Mesendoderm (in vitro differentiated cells): ENCODE measurements at regions not wholly inside any gene's neighbourhood (a gene's known extent, or its start where the extent isn't known, plus 50 kb on each side); places are given as distances from the start of the nearest gene placed in this dataset.
A peak's percentile ranks its signal among the peaks of the same experiment; 100 is the strongest.

Experiments
- DNase-seq: peaks from one replicate; pipeline ENCODE4 v3.0.0; 2013
- H2AK5ac ChIP-seq: 2 replicates; pipeline ENCODE4 v1.6.1; 2013; ENCODE audit warnings: low read length, inconsistent platforms
- H2BK120ac ChIP-seq: 2 replicates; pipeline ENCODE4 v1.6.1; 2013; ENCODE audit warnings: low read depth, mild to moderate bottlenecking, low read length, moderate library complexity, mixed read lengths
- H2BK15ac ChIP-seq: replicated peaks from 2 replicates; pipeline ENCODE4 v1.6.1; 2013; ENCODE audit warnings: low read depth, mild to moderate bottlenecking, moderate library complexity
- H2BK5ac ChIP-seq: 2 replicates; pipeline ENCODE4 v1.6.1; 2013; ENCODE audit warnings: low read length, inconsistent platforms
- H3K18ac ChIP-seq: 2 replicates; pipeline ENCODE4 v1.6.1; 2013; ENCODE audit warnings: mild to moderate bottlenecking, low read length, mixed read lengths
- H3K23ac ChIP-seq: one replicate; pipeline ENCODE4 v1.6.1; 2013; ENCODE audit warnings: low read length
- H3K27ac ChIP-seq: 2 replicates; pipeline ENCODE4 v1.5.1; 2013; ENCODE audit warnings: low read depth, mild to moderate bottlenecking, inconsistent platforms, low read length, moderate library complexity
- H3K27me3 ChIP-seq: 2 replicates; pipeline ENCODE4 v1.6.1; 2013; ENCODE audit warnings: low read length, control low read depth, mild to moderate bottlenecking, inconsistent platforms; ENCODE audit not compliant: insufficient read depth, poor library complexity
- H3K36me3 ChIP-seq: 2 replicates; pipeline ENCODE4 v1.6.1; 2013; ENCODE audit warnings: low read length, inconsistent platforms; ENCODE audit not compliant: control insufficient read depth, insufficient read depth
- H3K4ac ChIP-seq: one replicate; pipeline ENCODE4 v1.6.1; 2013; ENCODE audit warnings: low read depth, mild to moderate bottlenecking, low read length, moderate library complexity
- H3K4me1 ChIP-seq: 2 replicates; pipeline ENCODE4 v1.6.1; 2013; ENCODE audit warnings: low read depth, low read length, inconsistent platforms; ENCODE audit not compliant: control insufficient read depth
- H3K4me2 ChIP-seq: 2 replicates; pipeline ENCODE4 v1.6.1; 2013; ENCODE audit warnings: low read length
- H3K4me3 ChIP-seq: 2 replicates; pipeline ENCODE4 v1.5.1; 2013; ENCODE audit warnings: mild to moderate bottlenecking, low read length
- H3K56ac ChIP-seq: one replicate; pipeline ENCODE4 v1.6.1; 2013; ENCODE audit warnings: low read length
- H3K79me1 ChIP-seq: 2 replicates; pipeline ENCODE4 v1.6.1; 2013; ENCODE audit warnings: low read length, inconsistent platforms
- H3K79me2 ChIP-seq: 2 replicates; pipeline ENCODE4 v1.6.1; 2013; ENCODE audit warnings: mild to moderate bottlenecking, low read length; ENCODE audit not compliant: control insufficient read depth, insufficient read depth
- H3K9ac ChIP-seq: 2 replicates; pipeline ENCODE4 v1.6.1; 2013; ENCODE audit warnings: low read length, inconsistent platforms
- H4K5ac ChIP-seq: one replicate; pipeline ENCODE4 v1.6.1; 2013; ENCODE audit warnings: low read length
- H4K8ac ChIP-seq: one replicate; pipeline ENCODE4 v1.6.1; 2013; ENCODE audit warnings: low read depth, mild to moderate bottlenecking, control low read depth, low read length, moderate library complexity
- WGBS: extraction: QIAGEN DNeasy Blood & Tissue Kit; methylation state at CpG from one replicate; pipeline ENCODE4 v1.1.7; 2013; ENCODE audit warnings: low lambda C conversion rate, missing lambda C conversion rate; ENCODE audit not compliant: insufficient coverage; ENCODE audit errors: extremely low coverage; 5-methylcytosine and 5-hydroxymethylcytosine counted together

GRCh38 chr6:44533421-44533820 is 145.9 kb downstream of the CDC5L start:
- Histone ChIP-seq H3K36me3 (no peaks in the 10 kb centered on the region), H2BK120ac (no peak overlapping the region), H3K4me3 (no peak overlapping the region), H3K4me2 (no peak overlapping the region), H2BK15ac (no peak overlapping the region), H4K5ac (no peak overlapping the region), H3K56ac (no peak overlapping the region), H3K27ac (no peak overlapping the region), H3K27me3 (no peaks in the 10 kb centered on the region), H3K79me1 (no peaks in the 10 kb centered on the region), H3K79me2 (no peaks in the 10 kb centered on the region), H2AK5ac (no peak overlapping the region), H3K4me1 (peaks cover 7% of the 10 kb centered on the region), H4K8ac (no peak overlapping the region), H2BK5ac (no peak overlapping the region), H3K23ac (no peak overlapping the region), H3K4ac (no peak overlapping the region), H3K18ac (no peak overlapping the region), H3K9ac (no peak overlapping the region)
- no CpG with 5 or more reads among the region's 2 CpGs for WGBS
- DNase-seq = no peak

GRCh38 chr6:44534291-44534690 is 146.8 kb downstream of the CDC5L start:
- DNase-seq = peak; percentile 42
- WGBS = no CpG with 5 or more reads among the region's 5 CpGs
- Histone ChIP-seq H3K4me2 (no peak overlapping the region), H3K23ac (no peak overlapping the region), H4K8ac (no peak overlapping the region), H3K4me3 (no peak overlapping the region), H3K36me3 (no peaks in the 10 kb centered on the region), H3K27me3 (no peaks in the 10 kb centered on the region), H3K56ac (no peak overlapping the region), H2BK15ac (no peak overlapping the region), H3K79me1 (no peaks in the 10 kb centered on the region), H3K9ac (no peak overlapping the region), H3K27ac (no peak overlapping the region), H3K79me2 (no peaks in the 10 kb centered on the region), H2BK120ac (no peak overlapping the region), H3K18ac (no peak overlapping the region), H3K4ac (no peak overlapping the region), H4K5ac (no peak overlapping the region), H2BK5ac (no peak overlapping the region), H3K4me1 (peaks cover 4% of the 10 kb centered on the region), H2AK5ac (peak overlapping the region; percentile 24)

DNA sequence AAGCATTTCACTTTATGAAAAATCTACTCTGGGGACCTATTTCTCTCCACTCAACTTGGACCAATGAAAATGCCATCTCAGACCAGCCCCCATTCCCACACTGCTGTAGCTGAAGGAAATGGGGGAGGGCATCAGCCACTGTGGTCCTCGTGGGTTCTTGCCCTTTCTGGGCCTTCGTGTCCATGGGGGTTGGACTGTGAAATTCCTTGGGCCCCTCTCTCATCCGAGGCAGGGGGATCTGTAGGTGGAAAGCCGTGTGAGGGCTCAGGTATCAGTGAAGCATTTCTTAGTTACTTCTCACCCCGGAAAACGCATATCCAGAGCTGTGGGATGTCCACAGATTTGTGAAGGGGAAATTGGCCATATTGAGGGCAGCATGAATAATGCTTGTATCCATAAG is 147.9 kb downstream of the CDC5L start:
- Histone ChIP-seq H2AK5ac (no peak overlapping the region), H2BK5ac (no peak overlapping the region)
- WGBS = no CpG with 5 or more reads among the region's 6 CpGs

GRCh38 chr6:44535967-44536366 is 148.5 kb downstream of the CDC5L start:
- no peaks in the 10 kb centered on the region for H3K79me2 ChIP-seq
- H3K18ac ChIP-seq = no peak overlapping the region
- H2BK15ac ChIP-seq = no peak overlapping the region
- no peak overlapping the region for H3K4me2 ChIP-seq
- no peak overlapping the region for H3K4ac ChIP-seq
- H2BK5ac ChIP-seq = no peak overlapping the region
- no CpG with 5 or more reads among the region's 4 CpGs for WGBS
- H4K8ac ChIP-seq = no peak overlapping the region
- no peak overlapping the region for H3K4me3 ChIP-seq
- H2BK120ac ChIP-seq = no peak overlapping the region
- H3K27ac ChIP-seq = no peak overlapping the region
- no peak overlapping the region for H3K9ac ChIP-seq
- no peaks in the 10 kb centered on the region for H3K79me1 ChIP-seq
- DNase-seq = no peak
- H3K23ac ChIP-seq = no peak overlapping the region
- peaks cover 4% of the 10 kb centered on the region for H3K4me1 ChIP-seq
- no peak overlapping the region for H2AK5ac ChIP-seq
- no peaks in the 10 kb centered on the region for H3K36me3 ChIP-seq
- no peak overlapping the region for H4K5ac ChIP-seq
- no peak overlapping the region for H3K56ac ChIP-seq
- no peaks in the 10 kb centered on the region for H3K27me3 ChIP-seq

More for the DNA sequence above, 147.9 kb downstream of the CDC5L start:
- Histone ChIP-seq H3K18ac (no peak overlapping the region), H3K4ac (no peak overlapping the region), H3K79me2 (no peaks in the 10 kb centered on the region), H4K8ac (no peak overlapping the region), H3K36me3 (no peaks in the 10 kb centered on the region), H3K56ac (no peak overlapping the region), H3K27ac (no peak overlapping the region), H3K4me1 (peaks cover 4% of the 10 kb centered on the region), H3K23ac (no peak overlapping the region), H3K4me3 (no peak overlapping the region), H4K5ac (no peak overlapping the region), H2BK15ac (no peak overlapping the region), H3K27me3 (no peaks in the 10 kb centered on the region), H2BK120ac (no peak overlapping the region), H3K4me2 (no peak overlapping the region), H3K9ac (no peak overlapping the region), H3K79me1 (no peaks in the 10 kb centered on the region)
- no peak for DNase-seq

GRCh38 chr6:44537306-44538049 is 150.0 kb downstream of the CDC5L start:
- Histone ChIP-seq H3K36me3 (no peaks in the 10 kb centered on the region), H2BK120ac (no peak overlapping the region), H3K9ac (no peak overlapping the region), H2AK5ac (no peak overlapping the region), H3K18ac (no peak overlapping the region), H4K8ac (no peak overlapping the region), H3K79me1 (no peaks in the 10 kb centered on the region), H3K4me1 (peaks cover 8% of the 10 kb centered on the region), H4K5ac (no peak overlapping the region), H3K27me3 (no peaks in the 10 kb centered on the region), H2BK15ac (no peak overlapping the region), H3K4ac (no peak overlapping the region), H3K27ac (no peak overlapping the region), H2BK5ac (no peak overlapping the region), H3K56ac (no peak overlapping the region), H3K4me2 (no peak overlapping the region), H3K23ac (no peak overlapping the region), H3K4me3 (no peak overlapping the region), H3K79me2 (no peaks in the 10 kb centered on the region)
- no CpG with 5 or more reads among the region's 10 CpGs for WGBS
- DNase-seq = no peak
